OCI-LY1 (cell line): ENCODE measurements at regions not wholly inside any gene's neighbourhood (a gene's known extent, or its start where the extent isn't known, plus 50 kb on each side); places are given as distances from the start of the nearest gene placed in this dataset.

Experiments
- EZH2 ChIP-seq: fragments of 200-600 bp; sonication (generic), shearing (Covaris generic); IDR thresholded peaks from 2 replicates; pipeline ENCODE4 v1.8.0; 2017; ENCODE audit warnings: borderline replicate concordance, mixed run types, mild to moderate bottlenecking, antibody characterized with exemption, low read length, moderate library complexity, mixed read lengths
- TF ChIP-seq, protein P1 (sequence below): fragments of 200-600 bp; sonication (generic), shearing (Covaris generic); IDR thresholded peaks from 2 replicates; pipeline ENCODE4 v1.5.1; 2017; ENCODE audit warnings: mild to moderate bottlenecking, antibody characterized with exemption, low read length, moderate library complexity, mixed read lengths

DNA sequence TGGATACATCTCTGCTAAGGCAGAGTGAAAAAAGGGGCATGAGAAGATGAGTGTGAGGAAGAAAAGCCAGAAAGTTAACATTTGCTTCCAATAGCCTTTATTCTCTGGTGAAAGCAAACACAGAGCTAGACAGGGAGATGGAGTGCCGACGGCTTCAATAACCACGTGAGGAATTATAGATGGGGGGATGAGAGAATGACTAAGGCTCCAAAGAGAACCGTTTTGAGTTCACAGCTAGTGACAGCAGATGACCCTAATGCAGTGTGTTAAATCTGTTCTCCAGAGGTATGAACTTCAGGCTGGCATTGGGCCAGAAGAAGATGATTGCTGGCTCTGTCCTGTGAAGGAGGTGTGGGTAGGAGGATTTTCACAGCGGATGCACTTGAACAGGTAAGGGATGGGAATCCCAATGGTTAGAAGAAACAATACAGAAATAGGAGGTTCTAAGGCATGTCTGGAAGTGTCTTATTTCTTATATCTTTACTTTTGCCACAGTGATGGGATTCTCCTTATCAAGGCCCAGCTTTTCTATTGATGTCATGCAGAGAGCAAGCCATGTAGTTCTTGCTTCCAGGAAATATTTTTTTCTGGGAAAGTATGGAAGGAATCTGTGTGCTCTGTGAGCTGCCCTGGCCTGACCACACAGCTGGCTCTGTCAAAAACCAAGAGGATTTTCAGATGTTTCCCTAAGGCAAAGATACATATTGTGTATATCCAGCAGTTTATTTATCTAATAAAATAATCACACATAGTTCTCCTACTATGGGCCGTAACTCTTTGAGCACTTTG, 573.8 kb downstream of the LTN1 start:
- TF ChIP-seq, protein P1, sequence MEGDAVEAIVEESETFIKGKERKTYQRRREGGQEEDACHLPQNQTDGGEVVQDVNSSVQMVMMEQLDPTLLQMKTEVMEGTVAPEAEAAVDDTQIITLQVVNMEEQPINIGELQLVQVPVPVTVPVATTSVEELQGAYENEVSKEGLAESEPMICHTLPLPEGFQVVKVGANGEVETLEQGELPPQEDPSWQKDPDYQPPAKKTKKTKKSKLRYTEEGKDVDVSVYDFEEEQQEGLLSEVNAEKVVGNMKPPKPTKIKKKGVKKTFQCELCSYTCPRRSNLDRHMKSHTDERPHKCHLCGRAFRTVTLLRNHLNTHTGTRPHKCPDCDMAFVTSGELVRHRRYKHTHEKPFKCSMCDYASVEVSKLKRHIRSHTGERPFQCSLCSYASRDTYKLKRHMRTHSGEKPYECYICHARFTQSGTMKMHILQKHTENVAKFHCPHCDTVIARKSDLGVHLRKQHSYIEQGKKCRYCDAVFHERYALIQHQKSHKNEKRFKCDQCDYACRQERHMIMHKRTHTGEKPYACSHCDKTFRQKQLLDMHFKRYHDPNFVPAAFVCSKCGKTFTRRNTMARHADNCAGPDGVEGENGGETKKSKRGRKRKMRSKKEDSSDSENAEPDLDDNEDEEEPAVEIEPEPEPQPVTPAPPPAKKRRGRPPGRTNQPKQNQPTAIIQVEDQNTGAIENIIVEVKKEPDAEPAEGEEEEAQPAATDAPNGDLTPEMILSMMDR, result no peak
- no peak for TF ChIP-seq EZH2
